ENCODE measurements at regions not wholly inside any gene's neighbourhood (a gene's known extent, or its start where the extent isn't known, plus 50 kb on each side); places are given as distances from the start of the nearest gene placed in this dataset.
"Not testable (repeated sequence)": the region's sequence is repeated elsewhere in the genome, so short reads cannot be mapped to it uniquely, and the experiment has no call there.

DNA sequence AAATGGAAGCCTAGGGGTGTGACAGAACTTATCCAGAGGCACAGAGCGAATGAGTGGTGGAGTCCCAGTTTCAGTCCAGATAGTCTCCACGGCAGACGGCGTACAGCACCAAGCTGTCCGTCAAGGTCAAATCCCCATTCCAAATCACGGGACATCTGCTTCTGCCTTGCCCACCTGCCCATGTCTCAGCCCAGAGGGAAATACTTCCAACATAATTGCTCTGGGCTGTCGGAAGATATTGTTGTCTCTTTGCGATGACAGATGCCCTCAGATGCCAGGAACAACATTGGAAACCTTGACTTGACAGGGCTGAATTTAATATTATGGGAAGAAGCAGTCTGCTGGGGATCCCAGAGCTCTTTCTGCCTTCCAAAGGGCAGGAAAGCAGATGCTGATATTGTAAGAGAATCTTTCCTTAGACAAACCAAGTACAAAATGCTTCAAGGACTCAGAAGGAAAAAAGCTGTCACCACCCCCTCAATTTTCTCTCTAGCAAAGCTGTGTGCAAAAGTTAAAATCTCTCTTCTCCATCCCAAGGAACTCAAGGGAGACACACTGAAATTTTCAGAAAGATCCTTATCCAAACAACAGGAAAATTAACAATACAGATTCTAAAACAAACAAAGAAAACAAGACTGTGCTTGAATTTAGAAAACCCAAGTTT, 364.0 kb downstream of the LRATD1 start:
- no peak for DNase-seq

DNA sequence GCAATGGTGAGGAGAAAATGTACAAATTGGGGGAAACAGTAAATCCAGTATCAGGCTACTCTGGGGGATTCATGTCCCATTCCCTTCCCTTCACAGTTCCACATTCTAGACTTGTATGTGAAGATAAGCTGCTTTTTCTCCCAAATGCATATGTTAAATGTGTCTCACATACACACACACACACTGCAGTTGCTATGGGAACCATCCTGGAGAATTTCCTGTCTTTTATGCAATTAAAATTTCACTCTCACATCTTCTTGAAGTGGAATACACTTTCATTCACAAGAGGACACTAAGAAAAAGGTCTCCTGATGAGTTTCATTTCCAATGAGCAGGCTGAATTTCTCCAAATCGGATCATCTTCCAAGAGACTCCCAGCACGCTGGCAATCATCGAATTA, 366.0 kb downstream of the LRATD1 start:
- no peak for DNase-seq

DNA sequence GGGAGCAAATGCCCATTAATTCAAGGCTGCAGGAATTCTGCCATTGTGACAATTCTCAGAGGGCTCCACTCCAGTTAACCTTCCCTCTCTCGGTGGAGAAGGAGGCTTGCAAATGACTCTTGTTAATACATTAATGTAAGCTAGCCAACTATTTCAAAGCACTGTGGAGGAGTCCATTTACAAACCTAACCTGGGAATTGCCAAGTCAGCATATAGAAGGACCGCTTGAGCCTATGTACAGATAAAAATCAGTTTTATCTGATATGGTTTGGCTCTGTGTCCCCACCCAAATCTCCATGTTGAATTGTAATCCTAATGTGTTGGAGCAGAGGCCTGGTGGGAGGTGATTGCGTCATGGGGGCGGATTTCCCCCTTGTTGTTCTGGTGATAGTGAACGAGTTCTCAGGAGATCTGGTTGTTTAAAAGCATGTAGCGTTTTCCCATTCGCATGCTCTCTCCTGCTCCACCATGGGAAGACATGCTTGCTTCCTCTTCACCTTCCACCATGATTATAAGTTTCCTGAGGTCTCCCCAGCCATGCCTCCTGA, 366.7 kb downstream of the LRATD1 start:
- no peak for DNase-seq

DNA sequence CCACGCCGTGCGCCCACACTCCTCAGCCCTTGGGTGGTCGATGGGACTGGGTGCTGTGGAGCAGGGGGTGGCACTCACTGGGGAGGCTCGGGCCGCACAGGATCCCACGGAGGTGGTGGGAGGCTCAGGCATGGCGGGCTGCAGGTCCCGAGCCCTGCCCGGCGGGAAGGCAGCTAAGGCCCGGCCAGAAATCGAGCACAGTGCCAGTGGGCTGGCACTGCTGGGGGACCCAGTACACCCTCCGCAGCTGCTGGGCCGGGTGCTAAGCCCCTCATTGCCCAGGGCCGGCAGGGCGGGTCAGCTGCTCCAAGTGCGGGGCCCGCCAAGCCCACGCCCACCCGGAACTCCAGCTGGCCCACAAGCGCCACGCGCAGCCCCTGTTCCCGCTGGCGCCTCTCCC, 370.0 kb downstream of the LRATD1 start:
- DNase-seq = not testable (repeated sequence)

DNA sequence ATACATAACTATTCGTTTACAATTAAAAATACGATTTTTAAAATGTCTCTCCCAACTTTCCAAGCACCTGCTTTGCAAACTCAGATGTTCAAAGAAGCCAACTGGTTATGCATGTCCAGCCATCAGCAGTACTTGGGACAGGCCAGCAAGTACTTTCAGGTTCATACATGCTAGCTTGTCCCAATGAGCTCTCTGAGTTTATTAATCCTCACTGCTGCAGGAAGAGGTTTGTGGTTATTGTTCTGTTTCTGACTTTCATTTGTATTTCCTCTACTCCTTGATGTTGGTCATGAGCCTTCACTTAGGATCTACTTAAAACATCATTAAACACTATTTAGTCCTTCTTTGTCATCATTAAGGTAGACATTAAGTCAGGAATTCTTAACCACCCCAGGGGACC, 374.1 kb downstream of the LRATD1 start:
- DNase-seq = no peak

DNA sequence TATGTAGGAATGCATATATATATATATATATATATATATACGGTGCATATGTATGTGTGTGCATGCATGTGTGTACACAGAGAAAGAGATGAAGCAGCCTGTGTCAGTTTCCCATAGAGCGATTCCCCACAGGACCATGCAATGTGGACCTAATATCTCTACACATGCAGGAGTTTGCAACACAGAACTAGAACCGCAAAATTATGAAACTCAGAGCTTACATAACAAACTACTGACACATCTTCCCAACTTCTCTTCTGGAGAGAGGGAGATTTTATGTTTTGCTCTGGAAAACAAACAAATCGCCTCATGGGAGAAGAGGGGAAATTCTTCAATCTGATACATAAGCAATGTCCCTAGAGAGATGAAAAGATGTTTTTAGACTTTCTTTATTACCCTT, 377.2 kb downstream of the LRATD1 start:
- no peak for DNase-seq

DNA sequence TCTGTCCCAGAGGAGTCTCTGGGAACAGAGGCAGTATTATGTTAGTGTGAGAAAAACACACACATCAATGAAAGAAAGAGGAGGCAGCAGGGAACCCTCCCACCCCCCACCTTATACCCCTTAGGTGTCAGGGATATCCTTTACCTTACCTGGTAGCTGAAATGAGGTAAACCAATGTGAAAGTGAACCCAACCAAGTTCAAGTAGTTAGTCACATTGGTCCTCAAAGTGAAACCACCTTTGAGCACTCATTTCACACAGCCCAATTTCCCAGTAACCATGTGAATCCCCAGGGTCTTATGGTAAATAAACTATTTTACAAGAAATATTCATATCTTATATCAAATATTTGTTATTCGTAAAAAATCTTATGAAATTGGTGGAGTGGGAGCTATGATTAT, 377.8 kb downstream of the LRATD1 start:
- DNase-seq = no peak

DNA sequence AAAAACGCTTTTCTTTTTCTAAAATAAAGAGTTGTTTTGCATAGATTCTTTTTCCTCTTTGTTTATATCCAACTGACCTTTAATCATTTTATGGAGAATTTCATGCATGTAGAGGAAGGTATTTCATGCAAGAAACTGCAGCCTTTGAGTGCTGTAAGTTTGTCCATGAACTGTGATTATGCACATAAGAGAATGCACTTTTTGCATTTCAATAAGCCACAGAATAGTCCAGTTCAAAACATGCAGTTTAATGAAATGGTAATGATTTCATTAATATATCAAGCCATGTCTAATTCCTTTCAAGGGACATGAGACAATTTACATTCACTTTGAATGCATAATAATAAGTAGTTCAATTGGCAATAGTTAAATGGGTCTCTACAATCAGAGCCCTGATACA, 386.3 kb downstream of the LRATD1 start:
- DNase-seq = no peak

DNA sequence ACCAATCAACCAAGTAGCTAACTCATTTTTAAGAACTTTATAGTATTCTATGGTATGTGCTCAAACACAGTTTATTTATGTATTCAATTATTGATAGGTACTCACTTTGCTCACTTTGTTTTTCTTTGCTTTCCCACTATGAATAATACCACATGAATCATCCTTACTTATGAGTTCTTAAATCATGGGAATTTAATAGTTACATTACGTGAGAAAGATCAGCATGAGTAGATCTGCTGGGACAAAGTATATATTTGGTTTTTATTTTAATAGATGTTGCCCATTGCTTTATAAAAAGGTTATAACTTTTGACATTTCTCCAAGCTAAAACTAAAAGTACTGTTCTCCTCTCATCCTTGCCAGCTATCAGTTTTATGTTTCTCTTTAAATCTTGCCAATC, 390.7 kb downstream of the LRATD1 start:
- no peak for DNase-seq

DNA sequence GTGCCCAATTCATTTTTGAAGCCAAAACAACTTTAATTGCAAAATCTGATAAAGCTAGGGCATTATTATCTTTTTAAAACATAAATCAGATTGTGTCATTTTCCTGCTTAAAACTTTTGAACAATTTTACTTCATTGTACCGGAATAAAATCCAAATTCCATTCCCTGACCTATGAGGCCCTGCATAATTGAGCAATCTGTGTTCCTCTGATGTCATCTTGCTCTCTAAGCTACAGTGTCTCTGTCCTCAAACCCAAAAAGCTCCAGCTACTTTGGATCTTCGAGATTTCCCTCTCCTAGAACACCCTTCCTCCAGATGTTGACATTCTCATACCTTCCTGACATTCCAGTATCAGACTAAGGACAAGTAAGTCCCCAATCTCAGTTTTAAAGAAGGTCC, 395.9 kb downstream of the LRATD1 start:
- DNase-seq = no peak

DNA sequence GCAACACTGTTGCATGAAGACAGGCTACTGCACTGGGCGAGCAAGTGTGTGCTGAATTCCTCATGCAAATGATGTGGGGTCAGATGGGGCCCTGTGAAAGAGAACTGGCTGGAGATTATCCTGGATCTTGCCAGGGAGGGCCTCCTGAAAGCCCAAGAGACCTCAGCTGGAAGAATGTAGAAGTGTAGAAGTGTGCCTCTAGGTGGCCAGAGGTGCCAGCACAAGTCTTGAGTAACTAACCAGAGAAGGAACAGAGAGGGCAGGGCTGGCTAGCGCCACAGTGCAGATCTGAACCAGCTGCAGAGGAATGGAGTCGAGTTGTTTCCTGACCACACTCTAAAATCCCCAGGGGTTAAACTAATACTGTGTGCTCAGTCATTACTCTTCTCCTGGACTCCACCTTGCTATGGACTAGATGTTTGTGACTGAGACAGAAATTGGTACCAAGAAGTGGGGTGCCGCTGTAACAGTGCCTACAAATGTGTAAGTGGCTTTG, 399.3 kb downstream of the LRATD1 start:
- no peak for DNase-seq

DNA sequence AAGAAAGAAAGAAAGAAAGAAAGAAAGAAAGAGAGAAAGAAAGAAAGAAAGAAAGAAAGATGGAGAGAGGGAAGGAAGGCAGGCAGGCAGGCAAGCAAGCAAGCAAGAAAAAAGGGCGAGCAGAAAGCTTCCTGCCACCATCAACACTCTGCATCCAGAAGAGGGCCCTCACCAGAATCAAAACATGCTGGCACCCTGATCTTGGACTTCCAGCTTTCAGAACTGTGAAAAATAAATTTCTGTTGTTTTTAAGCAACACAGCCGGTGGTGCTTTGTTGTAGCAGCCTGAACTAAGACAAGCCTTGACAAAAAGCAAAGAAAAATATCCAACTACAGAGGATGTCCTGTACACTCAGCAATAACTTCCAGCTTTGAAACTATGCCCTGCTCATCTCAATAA, 401.7 kb downstream of the LRATD1 start:
- no peak for DNase-seq

DNA sequence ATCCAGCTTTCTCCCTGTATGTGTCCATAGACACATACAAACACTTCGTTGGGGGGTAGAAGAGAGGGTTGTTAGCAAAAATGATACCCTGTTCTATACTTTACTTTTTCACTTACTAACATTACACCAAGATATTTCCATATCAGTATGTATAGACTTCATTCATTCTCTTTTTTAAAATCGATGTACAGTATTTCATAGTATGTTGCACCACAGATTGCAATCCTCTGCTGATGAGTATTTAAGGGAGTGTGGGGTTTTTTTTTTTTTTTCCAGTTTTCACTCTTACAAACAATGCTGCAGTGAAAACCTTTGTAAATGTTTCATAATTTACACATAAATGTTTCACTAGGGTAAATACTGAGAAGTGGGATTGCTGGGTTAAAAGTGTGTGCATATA, 402.3 kb downstream of the LRATD1 start:
- DNase-seq = no peak

DNA sequence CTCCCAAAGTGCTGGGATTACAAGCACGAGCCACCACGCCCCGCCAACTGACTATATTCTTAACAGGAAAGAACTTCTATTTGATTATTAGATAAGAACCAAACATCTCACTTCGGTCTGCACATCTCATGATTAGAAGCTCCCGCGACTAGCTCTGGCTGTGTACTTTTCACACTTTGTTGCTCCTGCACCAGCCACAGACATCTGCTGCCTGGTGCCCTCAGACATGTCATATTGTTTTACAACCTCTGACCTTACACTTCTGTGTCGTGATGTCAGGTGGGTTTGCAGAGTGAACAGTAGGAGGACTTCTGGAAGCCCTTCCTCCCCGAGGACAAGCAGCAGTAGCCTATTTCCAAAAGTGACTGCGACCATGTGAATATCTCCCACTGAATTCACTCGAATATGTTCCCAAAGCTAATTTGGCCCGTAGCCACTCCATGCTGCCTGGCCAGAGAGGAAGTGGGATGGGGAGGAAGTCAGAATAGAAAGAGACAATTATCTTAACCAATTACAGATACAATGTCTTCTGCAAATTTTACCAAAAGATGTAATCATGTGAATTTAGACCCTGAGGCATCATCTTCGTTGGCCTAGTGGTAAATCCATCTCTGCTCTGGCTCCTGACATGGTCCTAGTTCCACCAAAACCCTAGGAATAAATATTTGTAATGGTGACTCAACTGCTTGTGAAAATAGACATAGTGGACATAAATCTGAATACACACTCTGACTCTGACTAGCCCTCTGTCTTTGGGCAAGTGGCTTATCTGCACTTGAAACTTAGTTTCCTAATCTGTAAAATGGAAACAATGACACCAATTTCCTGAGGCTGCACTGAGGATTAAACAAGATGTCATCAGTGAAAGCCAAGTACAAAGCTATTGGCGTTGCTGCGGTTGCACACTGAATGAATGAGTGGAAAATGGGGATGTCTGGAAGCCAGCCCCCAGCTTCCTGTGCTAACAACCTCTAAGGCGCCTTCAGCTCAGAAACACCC, 406.1 kb downstream of the LRATD1 start:
- no peak for DNase-seq

DNA sequence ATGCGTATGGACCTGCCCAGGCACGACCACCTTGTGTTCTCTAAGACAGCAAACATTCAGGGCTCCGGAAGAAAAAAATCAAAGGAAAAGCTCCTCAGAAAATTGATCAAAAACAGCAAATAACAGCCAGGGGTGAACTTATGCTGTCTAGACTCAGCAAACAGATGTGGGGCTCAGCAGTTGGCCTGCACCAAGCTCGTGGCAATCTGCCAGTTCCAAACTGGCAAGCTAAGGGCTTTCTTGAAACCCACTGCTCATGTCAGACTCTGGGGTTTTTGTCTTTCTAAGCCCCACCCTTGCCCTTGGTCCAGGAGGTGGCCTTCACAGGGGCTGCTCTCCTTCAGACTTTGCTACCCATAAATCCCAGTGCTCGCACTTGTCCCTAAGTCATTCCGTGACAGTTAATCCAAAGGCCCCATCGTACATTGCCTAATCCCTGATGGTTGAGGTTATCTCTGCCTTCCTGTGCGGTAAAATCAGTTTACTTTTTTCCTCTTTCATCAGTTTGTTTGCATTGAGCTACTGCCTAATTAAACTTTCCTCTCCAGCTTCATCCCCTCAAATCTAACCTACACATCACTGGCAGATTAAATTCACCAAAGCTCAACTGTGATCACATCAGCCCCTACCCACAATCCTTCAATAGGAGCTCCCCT, 408.0 kb downstream of the LRATD1 start:
- no peak for DNase-seq

DNA sequence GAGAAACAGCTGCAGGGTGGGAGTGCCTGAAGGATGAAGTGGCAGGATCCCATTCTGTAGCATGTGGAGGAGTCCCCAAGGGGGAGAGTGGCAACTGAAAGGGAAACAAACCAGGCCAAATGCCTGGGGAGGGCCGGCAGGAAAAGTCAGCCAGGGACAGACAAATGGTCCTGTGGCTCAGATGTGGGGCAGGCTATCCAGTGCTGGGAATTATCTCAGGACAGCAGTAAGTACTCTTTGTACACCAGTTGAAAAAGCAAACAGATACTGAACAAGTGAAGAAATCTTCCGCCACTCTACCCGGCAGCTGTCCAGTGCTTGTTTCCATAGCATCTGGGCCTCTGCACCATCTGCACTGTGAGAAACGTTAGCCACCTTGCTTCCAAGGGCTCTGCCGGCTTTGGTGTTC, 408.9 kb downstream of the LRATD1 start:
- no peak for DNase-seq

DNA sequence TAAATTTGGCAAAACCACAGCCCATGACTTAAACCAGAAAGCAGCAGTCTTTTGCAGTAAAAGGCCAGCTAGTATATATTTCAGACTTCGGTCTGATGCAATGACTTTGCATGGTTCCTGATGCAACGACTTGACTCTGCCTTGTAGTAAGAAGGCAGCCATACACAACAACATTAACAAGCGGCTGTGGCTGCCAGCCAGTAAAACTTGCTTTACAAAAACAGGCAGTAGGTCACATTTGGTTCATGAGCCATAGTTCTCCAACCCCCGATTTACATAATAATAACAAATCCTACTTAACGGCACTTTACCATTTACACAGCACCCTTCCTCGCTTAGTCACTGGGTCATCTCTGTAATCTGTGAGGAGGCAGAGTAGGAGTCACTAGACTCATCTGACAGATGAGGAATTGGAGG, 410.3 kb downstream of the LRATD1 start:
- DNase-seq = no peak

DNA sequence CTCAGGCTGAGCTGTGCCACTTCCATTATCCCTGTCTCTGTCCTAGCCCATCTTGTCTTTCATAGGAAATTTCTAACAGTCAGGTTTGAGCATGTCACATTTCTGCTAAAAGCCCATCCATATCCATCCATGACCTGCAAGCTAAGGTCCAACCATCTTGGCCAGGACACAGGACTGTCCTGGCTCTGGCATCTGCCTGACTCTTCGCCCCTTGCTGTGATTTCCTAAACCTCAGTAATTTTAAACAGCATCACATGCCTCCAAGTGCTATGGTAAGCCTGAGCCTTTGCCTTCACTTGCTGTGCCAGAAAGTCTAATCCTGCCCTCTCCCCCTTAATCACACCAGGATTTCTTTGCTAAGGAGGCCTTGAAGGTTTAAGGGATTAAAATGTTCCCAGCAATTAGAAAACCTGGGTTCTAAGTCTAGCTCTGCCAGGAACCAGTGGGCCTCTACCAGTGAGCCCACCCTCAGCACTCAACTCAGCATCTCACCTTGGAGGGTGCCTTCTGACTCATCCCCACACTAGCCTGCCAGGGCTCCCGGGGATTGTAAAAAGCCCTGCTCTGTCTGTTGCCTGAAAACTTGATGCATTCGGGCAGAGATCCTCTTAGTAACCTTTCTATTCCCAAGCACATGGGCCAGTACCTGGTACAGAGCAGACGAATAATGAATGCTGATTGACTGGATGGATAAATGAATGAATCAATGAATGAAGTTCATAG, 411.0 kb downstream of the LRATD1 start:
- DNase-seq = no peak

DNA sequence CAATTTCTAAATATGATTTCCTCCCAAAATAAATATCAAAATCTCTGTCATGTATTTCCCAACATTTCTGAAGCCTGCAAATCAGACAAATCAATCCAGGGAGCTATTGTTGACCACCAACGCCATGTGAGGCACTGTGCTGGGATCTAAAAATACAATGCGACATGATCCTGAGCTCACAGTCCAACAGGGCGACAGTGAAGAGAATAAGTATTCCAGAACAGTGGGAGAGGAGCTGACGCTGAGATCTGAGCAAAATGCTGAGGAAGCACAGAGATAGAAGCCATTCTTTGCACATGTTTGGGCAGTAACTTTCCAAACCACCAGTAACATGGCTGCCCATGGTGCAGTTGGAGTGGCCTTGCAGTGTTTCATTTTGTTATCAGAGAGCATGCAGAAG, 412.5 kb downstream of the LRATD1 start:
- no peak for DNase-seq

DNA sequence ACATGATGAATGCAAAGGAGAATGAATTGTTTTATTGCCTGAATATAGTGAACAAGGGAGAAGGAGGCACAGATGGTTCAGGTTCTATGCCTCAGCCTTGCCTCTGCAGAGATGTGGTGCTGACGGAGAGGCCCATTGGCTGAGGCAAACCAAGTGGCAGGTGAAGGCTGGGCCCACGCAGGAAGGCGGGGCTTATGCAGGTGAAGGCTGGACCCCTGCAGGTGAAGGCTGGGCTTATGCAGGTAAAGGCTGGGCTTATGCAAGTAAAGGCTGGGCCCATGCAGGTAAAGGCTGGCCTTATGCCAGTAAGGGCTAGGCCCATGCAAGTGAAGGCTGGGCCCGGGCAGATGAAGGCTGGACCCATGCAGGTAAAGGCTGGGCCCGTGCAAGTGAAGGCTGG, 414.7 kb downstream of the LRATD1 start:
- no peak for DNase-seq

DNA sequence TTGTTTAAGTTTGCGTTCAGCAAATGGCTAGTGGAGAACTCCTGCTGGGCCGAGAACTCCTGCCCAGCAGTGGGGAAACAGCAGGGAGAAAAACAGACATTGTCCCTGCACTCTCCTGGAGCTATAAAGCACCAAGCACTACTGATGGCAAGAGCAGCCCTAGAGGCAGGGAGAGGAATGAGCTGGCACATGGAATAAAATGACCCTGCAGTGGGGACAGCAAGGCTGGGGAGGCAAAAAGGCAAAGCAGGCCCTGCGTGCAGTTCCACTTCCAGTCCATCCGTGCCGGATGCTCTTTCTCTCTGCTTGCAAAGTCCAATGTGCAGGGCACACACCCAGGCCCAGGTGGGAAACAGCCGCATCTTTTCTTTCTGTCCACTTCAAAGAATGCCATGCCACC, 415.5 kb downstream of the LRATD1 start:
- no peak for DNase-seq
